CD8-positive, alpha-beta memory T cell (primary cell): ENCODE measurements at regions not wholly inside any gene's neighbourhood (a gene's known extent, or its start where the extent isn't known, plus 50 kb on each side); places are given as distances from the start of the nearest gene placed in this dataset.

Experiments
- CTCF ChIA-PET: fragments of 350-600 bp; sonication (Branson Sonifier 250); formaldehyde crosslinking; loops from one replicate; lab custom pipeline; 2021; ENCODE audit warnings: antibody characterized with exemption; lab: Charles Lee
- POLR2A ChIA-PET: fragments of 350-600 bp; sonication (Branson Sonifier 250); formaldehyde crosslinking; loops from one replicate; lab custom pipeline; 2021; ENCODE audit warnings: antibody characterized with exemption; lab: Charles Lee
- DNase-seq, 5 donors: peaks; one replicate each; pipeline versions ENCODE4 v3.0.0 to v3.0.0-alpha.2; 2020 to 2022; ENCODE audit warnings: mixed read lengths in 1 of 5
- H3K27ac ChIP-seq: one replicate; pipeline ENCODE4 v1.7.0; 2013; ENCODE audit warnings: low read depth, mild to moderate bottlenecking, low read length, moderate library complexity
- H3K27me3 ChIP-seq: 2 replicates; pipeline ENCODE4 v1.7.0; 2013; ENCODE audit warnings: low read length, mild to moderate bottlenecking; ENCODE audit not compliant: insufficient read depth, poor library complexity, severe bottlenecking
- H3K36me3 ChIP-seq: 2 replicates; pipeline ENCODE4 v1.7.0; 2013; ENCODE audit warnings: mild to moderate bottlenecking, low read length, moderate library complexity; ENCODE audit not compliant: insufficient read depth
- H3K4me1 ChIP-seq: 2 replicates; pipeline ENCODE4 v1.7.0; 2013; ENCODE audit warnings: mild to moderate bottlenecking, low read length, moderate library complexity; ENCODE audit not compliant: insufficient read depth
- H3K4me3 ChIP-seq: 2 replicates; pipeline ENCODE4 v1.7.0; 2013; ENCODE audit warnings: mild to moderate bottlenecking, low read length
- H3K9me3 ChIP-seq: 2 replicates; pipeline ENCODE4 v1.7.0; 2013; ENCODE audit warnings: mild to moderate bottlenecking, low read length
- H3K27ac Mint-ChIP-seq, 8 donors: one replicate each; pipeline ENCODE4 v1.8.0; 2020 to 2021; ENCODE audit warnings: mixed read lengths in 8 of 8, mild to moderate bottlenecking in 6 of 8, inconsistent platforms in 3 of 8, moderate library complexity in 3 of 8
- H3K27me3 Mint-ChIP-seq, 2 donors: one replicate each; pipeline ENCODE4 v1.8.0; 2020 to 2021; ENCODE audit warnings: mixed read lengths in 2 of 2, mild to moderate bottlenecking in 1 of 2, moderate library complexity in 1 of 2
- H3K36me3 Mint-ChIP-seq, 3 donors: one replicate each; pipeline ENCODE4 v1.8.0; 2020 to 2021; ENCODE audit warnings: mixed read lengths in 3 of 3, inconsistent platforms in 1 of 3, mild to moderate bottlenecking in 1 of 3
- H3K4me1 Mint-ChIP-seq, 3 donors: one replicate each; pipeline ENCODE4 v1.8.0; 2020 to 2021; ENCODE audit warnings: mixed read lengths in 3 of 3, inconsistent platforms in 1 of 3, mild to moderate bottlenecking in 1 of 3
- H3K4me3 Mint-ChIP-seq, 7 donors: one replicate each; pipeline ENCODE4 v1.8.0; 2020 to 2021; ENCODE audit warnings: mixed read lengths in 7 of 7, mild to moderate bottlenecking in 6 of 7, moderate library complexity in 4 of 7, inconsistent platforms in 2 of 7
- H3K9me3 Mint-ChIP-seq, 5 donors: one replicate each; pipeline ENCODE4 v1.8.0; 2020 to 2022; ENCODE audit warnings: mixed read lengths in 5 of 5, mild to moderate bottlenecking in 3 of 5, moderate library complexity in 2 of 5, inconsistent platforms in 1 of 5

DNA sequence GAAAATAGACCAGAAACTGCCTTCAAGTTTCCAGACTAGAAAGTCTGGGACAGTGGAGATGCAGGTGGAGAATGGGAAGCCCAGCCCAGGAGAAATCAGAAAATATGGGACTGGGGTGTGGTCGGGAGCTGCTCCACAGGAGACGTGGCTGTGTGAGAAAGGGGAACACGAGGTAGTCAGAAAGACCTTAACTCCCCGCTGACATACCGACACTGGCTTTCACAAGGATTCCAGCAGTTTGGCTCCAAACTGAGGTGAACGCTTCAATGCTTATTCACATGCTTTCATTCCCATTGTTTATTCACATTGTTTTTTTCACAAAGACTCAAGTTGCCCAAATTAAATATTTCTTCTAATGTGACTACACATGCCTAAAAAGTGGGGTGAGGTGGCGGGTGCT lies 111.5 kb upstream of the SLCO3A1 start:
- Histone ChIP-seq H3K36me3 (no peaks in the 10 kb centered on the region), H3K27ac (no peak overlapping the region), H3K9me3 (no peaks in the 10 kb centered on the region), H3K4me3 (no peak overlapping the region), H3K4me1 (no peaks in the 10 kb centered on the region), H3K27me3 (no peaks in the 10 kb centered on the region)
- Mint-ChIP-seq H3K4me1 (no peaks in the 10 kb centered on the region), H3K9me3 (peaks cover 0 to 2% (median 0%) of the 10 kb centered on the region in 5 donors), H3K36me3 (peaks cover 0 to 9% (median 0%) of the 10 kb centered on the region in 3 donors), H3K4me3 (no peak overlapping the region), H3K27ac (no peak overlapping the region), H3K27me3 (peaks cover 10 to 50% of the 10 kb centered on the region in 2 donors)
- ChIA-PET CTCF (no interaction called here), POLR2A (no interaction called here)
- DNase-seq, result no peak

DNA sequence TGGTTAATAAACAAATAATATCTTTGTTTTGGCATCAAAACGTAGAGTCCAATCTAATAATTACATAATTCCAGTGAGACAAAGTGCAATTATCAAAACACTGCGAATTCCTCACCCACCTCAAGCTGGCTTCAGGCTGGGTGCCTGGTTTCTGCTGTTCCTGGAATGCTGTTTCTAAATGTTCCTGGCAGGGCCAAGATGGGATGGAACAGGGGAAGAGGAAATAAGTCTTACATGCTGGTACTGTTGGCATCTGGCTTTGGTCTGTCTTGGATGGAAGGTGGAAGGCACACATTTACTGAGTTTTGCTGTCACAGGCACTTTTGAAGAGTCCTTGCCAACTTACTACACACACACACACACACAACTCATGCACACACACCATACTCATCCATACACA lies 101.9 kb upstream of the SLCO3A1 start:
- H3K27me3 Mint-ChIP-seq, result peaks cover 8 to 20% of the 10 kb centered on the region in 2 donors
- Histone ChIP-seq H3K36me3 (no peaks in the 10 kb centered on the region), H3K4me3 (no peak overlapping the region), H3K27me3 (no peaks in the 10 kb centered on the region), H3K4me1 (no peaks in the 10 kb centered on the region), H3K9me3 (no peaks in the 10 kb centered on the region), H3K27ac (no peak overlapping the region)
- no peaks in the 10 kb centered on the region for H3K4me1 Mint-ChIP-seq
- H3K4me3 Mint-ChIP-seq, result no peak overlapping the region
- H3K27ac Mint-ChIP-seq, result no peak overlapping the region
- CTCF ChIA-PET, result no interaction called here
- no peaks in the 10 kb centered on the region for H3K36me3 Mint-ChIP-seq
- no peak for DNase-seq
- H3K9me3 Mint-ChIP-seq, result peaks cover 0 to 2% (median 0%) of the 10 kb centered on the region in 5 donors
- POLR2A ChIA-PET, result no interaction called here

DNA sequence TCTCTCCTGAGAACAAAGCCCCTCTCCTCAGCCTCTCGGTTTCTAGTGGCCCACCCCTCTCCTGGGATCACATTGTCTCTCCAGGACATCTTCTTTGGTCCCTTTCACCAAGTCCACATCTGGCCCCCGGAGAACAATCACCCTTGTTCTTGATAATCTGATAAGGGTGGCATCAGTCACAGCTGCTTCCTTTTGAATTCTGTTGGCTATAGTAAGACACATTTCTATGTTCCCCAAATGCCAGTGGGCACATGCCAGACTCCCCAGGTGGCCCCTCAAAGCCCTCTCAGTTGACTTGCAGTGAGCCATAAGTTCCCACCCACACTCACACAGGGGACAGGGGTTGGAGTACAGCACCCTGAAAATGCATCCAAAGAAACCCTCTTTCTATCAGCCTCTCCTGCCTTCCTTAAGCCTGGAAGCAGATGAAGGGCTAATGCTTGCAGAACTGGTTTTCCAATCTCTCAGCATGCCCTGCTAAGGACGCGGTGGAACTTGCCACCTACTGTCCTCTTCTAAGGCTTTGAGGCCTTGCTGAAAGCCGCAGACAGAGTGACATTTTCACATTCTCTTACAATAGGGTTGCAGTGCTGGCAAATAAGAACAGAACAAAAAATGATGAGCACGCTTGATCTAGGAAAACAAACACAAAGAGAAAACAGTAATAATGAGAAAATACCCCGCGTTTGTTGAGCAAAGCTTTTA lies 101.3 kb upstream of the SLCO3A1 start:
- peaks cover 0 to 2% (median 0%) of the 10 kb centered on the region in 5 donors for H3K9me3 Mint-ChIP-seq
- Histone ChIP-seq H3K4me1 (no peaks in the 10 kb centered on the region), H3K27me3 (no peaks in the 10 kb centered on the region), H3K27ac (no peak overlapping the region), H3K4me3 (no peak overlapping the region), H3K36me3 (no peaks in the 10 kb centered on the region), H3K9me3 (no peaks in the 10 kb centered on the region)
- ChIA-PET CTCF (no interaction called here), POLR2A (no interaction called here)
- no peaks in the 10 kb centered on the region for H3K36me3 Mint-ChIP-seq
- no peaks in the 10 kb centered on the region for H3K4me1 Mint-ChIP-seq
- DNase-seq, result no peak
- H3K27ac Mint-ChIP-seq, result no peak overlapping the region
- no peak overlapping the region for H3K4me3 Mint-ChIP-seq
- peaks cover 11 to 21% of the 10 kb centered on the region in 2 donors for H3K27me3 Mint-ChIP-seq

DNA sequence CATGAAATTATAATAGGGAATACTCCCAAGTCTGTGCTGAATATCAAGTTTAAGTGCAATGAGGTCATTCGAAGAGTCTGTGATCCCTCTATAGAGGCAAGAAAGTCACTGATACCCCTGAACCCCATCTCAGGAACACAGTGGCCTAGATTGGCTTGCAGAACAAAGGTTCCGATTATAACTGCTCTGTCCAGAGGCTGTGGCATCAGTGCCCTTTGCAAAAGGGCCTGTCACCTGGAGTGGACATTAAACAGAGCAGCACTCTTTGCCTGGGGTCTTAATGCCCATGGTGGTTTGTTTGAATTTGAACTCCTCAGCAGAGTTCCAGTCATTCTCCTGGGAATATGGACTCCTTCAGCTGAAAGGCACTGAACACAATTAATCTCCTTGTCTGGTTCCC lies 93.9 kb upstream of the SLCO3A1 start:
- Mint-ChIP-seq H3K27me3 (peaks cover 12 to 26% of the 10 kb centered on the region in 2 donors), H3K9me3 (no peaks in the 10 kb centered on the region), H3K4me3 (no peak overlapping the region), H3K27ac (no peak overlapping the region), H3K4me1 (no peaks in the 10 kb centered on the region), H3K36me3 (no peaks in the 10 kb centered on the region)
- ChIA-PET POLR2A (no interaction called here), CTCF (no interaction called here)
- Histone ChIP-seq H3K27me3 (no peaks in the 10 kb centered on the region), H3K36me3 (no peaks in the 10 kb centered on the region), H3K9me3 (no peaks in the 10 kb centered on the region), H3K4me3 (no peak overlapping the region), H3K27ac (no peak overlapping the region), H3K4me1 (no peaks in the 10 kb centered on the region)
- no peak for DNase-seq

DNA sequence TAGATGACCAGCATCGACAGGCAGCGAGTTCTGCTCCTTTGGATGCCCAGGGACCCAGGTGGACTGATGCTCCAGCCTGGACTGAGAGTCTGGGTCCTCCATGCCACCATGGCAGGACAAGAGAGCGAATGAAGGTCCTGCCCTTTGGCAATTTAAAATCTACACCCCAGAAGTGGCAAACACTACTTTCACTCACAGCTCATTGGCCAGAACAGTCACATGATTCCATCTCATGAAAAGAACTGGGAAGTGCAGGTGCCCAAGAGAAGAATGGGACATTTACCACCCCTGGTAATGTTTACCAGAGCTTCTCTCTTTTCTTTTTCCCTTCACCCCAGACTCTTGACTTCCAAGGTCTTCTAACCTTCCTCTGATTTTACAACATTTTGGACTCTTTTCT lies 87.8 kb upstream of the SLCO3A1 start:
- Mint-ChIP-seq H3K27me3 (peaks cover 16 to 34% of the 10 kb centered on the region in 2 donors), H3K27ac (no peak overlapping the region), H3K4me3 (no peak overlapping the region), H3K36me3 (no peaks in the 10 kb centered on the region), H3K9me3 (no peaks in the 10 kb centered on the region), H3K4me1 (no peaks in the 10 kb centered on the region)
- ChIA-PET CTCF (no interaction called here), POLR2A (no interaction called here)
- H3K4me3 ChIP-seq, result no peak overlapping the region
- no peaks in the 10 kb centered on the region for H3K27me3 ChIP-seq
- no peak for DNase-seq
- no peaks in the 10 kb centered on the region for H3K4me1 ChIP-seq
- H3K27ac ChIP-seq, result no peak overlapping the region
- no peaks in the 10 kb centered on the region for H3K9me3 ChIP-seq
- H3K36me3 ChIP-seq, result no peaks in the 10 kb centered on the region

DNA sequence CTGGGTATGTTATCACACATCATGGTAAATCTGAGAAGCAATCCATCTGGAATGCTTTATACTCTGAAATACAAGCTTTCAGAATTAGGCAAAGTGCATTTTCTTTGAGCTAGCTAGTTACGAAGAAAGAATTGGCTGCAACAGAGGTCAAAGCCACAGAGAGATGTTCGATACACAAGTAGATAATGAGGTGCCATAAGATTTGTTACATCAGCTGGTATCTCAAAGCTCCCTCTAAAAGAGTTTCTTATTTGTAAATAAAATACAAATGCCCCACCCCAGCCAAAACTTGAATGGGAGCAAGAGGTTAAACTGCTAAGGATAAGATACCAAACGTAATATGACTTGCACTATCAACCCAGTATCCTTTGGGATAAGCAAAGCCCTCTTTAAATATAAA lies 84.0 kb upstream of the SLCO3A1 start:
- no peak for DNase-seq
- no peak overlapping the region for H3K27ac ChIP-seq
- POLR2A ChIA-PET, result no interaction called here
- Mint-ChIP-seq H3K4me3 (no peak overlapping the region), H3K9me3 (no peaks in the 10 kb centered on the region), H3K27ac (no peak overlapping the region), H3K36me3 (no peaks in the 10 kb centered on the region), H3K4me1 (no peaks in the 10 kb centered on the region), H3K27me3 (peaks cover 24 to 38% of the 10 kb centered on the region in 2 donors)
- H3K4me1 ChIP-seq, result no peaks in the 10 kb centered on the region
- H3K4me3 ChIP-seq, result no peak overlapping the region
- no peaks in the 10 kb centered on the region for H3K27me3 ChIP-seq
- CTCF ChIA-PET, result no interaction called here
- H3K36me3 ChIP-seq, result no peaks in the 10 kb centered on the region
- H3K9me3 ChIP-seq, result no peaks in the 10 kb centered on the region

DNA sequence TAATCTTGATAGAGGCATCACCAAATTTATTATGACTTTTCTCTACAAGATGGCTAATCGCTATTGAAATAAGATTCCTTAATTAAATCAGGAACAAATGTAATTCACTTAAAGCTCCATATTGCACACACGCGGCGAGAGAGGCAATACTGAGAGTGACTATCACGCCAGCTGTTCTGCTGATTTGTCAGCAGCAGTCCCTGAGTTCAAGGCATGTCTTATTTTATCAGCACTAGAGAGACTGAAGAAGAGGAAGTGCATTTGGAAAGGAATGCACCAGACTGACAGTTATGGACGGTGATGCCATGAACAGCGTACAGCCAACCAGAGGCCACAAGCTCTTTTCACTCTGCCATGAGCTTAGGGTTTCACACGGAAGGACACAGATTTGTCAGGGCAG lies 83.6 kb upstream of the SLCO3A1 start:
- no peaks in the 10 kb centered on the region for H3K36me3 Mint-ChIP-seq
- Histone ChIP-seq H3K27ac (no peak overlapping the region), H3K9me3 (no peaks in the 10 kb centered on the region), H3K4me3 (no peak overlapping the region), H3K36me3 (no peaks in the 10 kb centered on the region), H3K4me1 (no peaks in the 10 kb centered on the region), H3K27me3 (no peaks in the 10 kb centered on the region)
- CTCF ChIA-PET, result no interaction called here
- no peaks in the 10 kb centered on the region for H3K9me3 Mint-ChIP-seq
- H3K27me3 Mint-ChIP-seq, result peaks cover 24 to 39% of the 10 kb centered on the region in 2 donors
- H3K4me1 Mint-ChIP-seq, result no peaks in the 10 kb centered on the region
- no peak for DNase-seq
- H3K27ac Mint-ChIP-seq, result peak overlapping the region in 1 of 8 donors; percentile 55
- no peak overlapping the region for H3K4me3 Mint-ChIP-seq
- POLR2A ChIA-PET, result no interaction called here

DNA sequence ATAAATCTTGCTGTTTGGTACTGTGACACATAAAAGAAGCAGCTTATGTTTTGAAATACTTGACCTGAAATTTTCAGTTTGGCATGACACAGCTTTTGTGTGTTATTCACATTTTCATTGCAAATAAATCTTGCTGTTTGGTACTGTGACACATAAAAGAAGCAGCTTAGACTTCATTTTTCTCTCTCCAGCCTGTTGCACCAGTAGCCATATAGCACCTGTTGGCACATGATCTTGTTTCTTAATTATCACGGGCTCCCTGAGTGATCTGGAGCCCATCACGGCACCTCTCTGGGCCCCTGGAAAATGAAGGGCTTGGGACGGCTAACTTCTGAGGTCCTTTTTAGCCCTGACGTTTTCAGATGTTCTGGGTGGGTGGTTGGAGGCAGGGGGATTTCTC lies 77.4 kb upstream of the SLCO3A1 start:
- CTCF ChIA-PET, result no interaction called here
- no peaks in the 10 kb centered on the region for H3K36me3 Mint-ChIP-seq
- no peaks in the 10 kb centered on the region for H3K9me3 Mint-ChIP-seq
- no peaks in the 10 kb centered on the region for H3K27me3 ChIP-seq
- POLR2A ChIA-PET, result no interaction called here
- no peak overlapping the region for H3K27ac Mint-ChIP-seq
- no peaks in the 10 kb centered on the region for H3K4me1 ChIP-seq
- H3K27ac ChIP-seq, result no peak overlapping the region
- H3K4me3 ChIP-seq, result no peak overlapping the region
- H3K36me3 ChIP-seq, result no peaks in the 10 kb centered on the region
- no peak for DNase-seq
- no peaks in the 10 kb centered on the region for H3K9me3 ChIP-seq
- peaks cover 17 to 53% of the 10 kb centered on the region in 2 donors for H3K27me3 Mint-ChIP-seq
- H3K4me3 Mint-ChIP-seq, result no peak overlapping the region
- no peaks in the 10 kb centered on the region for H3K4me1 Mint-ChIP-seq
